Activated CD4-positive, CD25-positive, alpha-beta regulatory T cell treated with anti-CD3 and anti-CD28 coated beads, Interleukin-2, amount 50 U/mL, for 72 hours (primary cell): ENCODE measurements at regions not wholly inside any gene's neighbourhood (a gene's known extent, or its start where the extent isn't known, plus 50 kb on each side); places are given as distances from the start of the nearest gene placed in this dataset.
"Not testable (repeated sequence)": the region's sequence is repeated elsewhere in the genome, so short reads cannot be mapped to it uniquely, and the experiment has no call there.

ENCODE experiments used
- DNase-seq: peaks from one replicate; pipeline ENCODE4 v3.0.0; 2021

GRCh38 chr5:21482522-21482921, 1370.6 kb downstream of the CDH12 start:
- not testable (repeated sequence) for DNase-seq

GRCh38 chr5:21481320-21482270, 1371.5 kb downstream of the CDH12 start:
- not testable (repeated sequence) for DNase-seq

- DNase-seq = not testable (repeated sequence)
Measured at GRCh38 chr5:21480054-21480453, 1373.1 kb downstream of the CDH12 start.

GRCh38 chr5:21473981-21474380, 1379.2 kb downstream of the CDH12 start:
- DNase-seq = not testable (repeated sequence)

GRCh38 chr5:21473436-21473835, 1379.7 kb downstream of the CDH12 start:
- not testable (repeated sequence) for DNase-seq

- not testable (repeated sequence) for DNase-seq
Measured at GRCh38 chr5:21471691-21472090, 1381.5 kb downstream of the CDH12 start.

GRCh38 chr5:21469523-21470101, 1383.5 kb downstream of the CDH12 start:
- DNase-seq = not testable (repeated sequence)

GRCh38 chr5:21467544-21467943, 1385.6 kb downstream of the CDH12 start:
- DNase-seq = not testable (repeated sequence)

- DNase-seq = not testable (repeated sequence)
Measured at GRCh38 chr5:21459744-21460073, 1393.4 kb downstream of the CDH12 start.

GRCh38 chr5:21452449-21452848, 1400.7 kb downstream of the CDH12 start:
- no peak for DNase-seq

GRCh38 chr5:21432646-21433045, 1420.5 kb downstream of the CDH12 start:
- DNase-seq = no peak

GRCh38 chr5:21424907-21425306, 1428.2 kb downstream of the CDH12 start:
- DNase-seq = no peak

GRCh38 chr5:21419383-21419782, 1431.4 kb upstream of the CDH18 start:
- no peak for DNase-seq

- DNase-seq = not testable (repeated sequence)
Measured at GRCh38 chr5:21402089-21402488, 1414.1 kb upstream of the CDH18 start.

- DNase-seq = no peak
Measured at GRCh38 chr5:21398511-21398910, 1410.5 kb upstream of the CDH18 start.

GRCh38 chr5:21397693-21398092, 1409.7 kb upstream of the CDH18 start:
- no peak for DNase-seq

GRCh38 chr5:21391506-21391905, 1403.5 kb upstream of the CDH18 start:
- DNase-seq = no peak

- not testable (repeated sequence) for DNase-seq
Measured at GRCh38 chr5:21360754-21361153, 1372.8 kb upstream of the CDH18 start.

- not testable (repeated sequence) for DNase-seq
Measured at GRCh38 chr5:21341948-21342261, 1353.9 kb upstream of the CDH18 start.

- not testable (repeated sequence) for DNase-seq
Measured at GRCh38 chr5:21341203-21341947, 1353.4 kb upstream of the CDH18 start.

GRCh38 chr5:21340233-21340632, 1352.2 kb upstream of the CDH18 start:
- DNase-seq = not testable (repeated sequence)

- not testable (repeated sequence) for DNase-seq
Measured at GRCh38 chr5:21336478-21336877, 1348.5 kb upstream of the CDH18 start.

- DNase-seq = not testable (repeated sequence)
Measured at GRCh38 chr5:21315376-21315775, 1327.4 kb upstream of the CDH18 start.

- not testable (repeated sequence) for DNase-seq
Measured at GRCh38 chr5:21301205-21301604, 1313.2 kb upstream of the CDH18 start.
